Esophagus muscularis mucosa (tissue), 4 donors: ENCODE measurements at regions not wholly inside any gene's neighbourhood (a gene's known extent, or its start where the extent isn't known, plus 50 kb on each side); places are given as distances from the start of the nearest gene placed in this dataset.
"Not testable (repeated sequence)": the region's sequence is repeated elsewhere in the genome, so short reads cannot be mapped to it uniquely, and the experiment has no call there.

Experiments
- DNase-seq: peaks from one replicate; pipeline ENCODE4 v3.0.0-alpha.2; 2017; ENCODE audit errors: extremely low spot score
- H3K27ac ChIP-seq, 4 donors: fragments of 200-600 bp; sonication (generic); replicated peaks in 1 of 4; 1 replicate in 3 of 4; 2 replicates in 1 of 4; pipeline ENCODE4 v1.5.1; 2016 to 2019; ENCODE audit warnings: mild to moderate bottlenecking in 1 of 4
- H3K27me3 ChIP-seq, 4 donors: fragments of 200-600 bp; sonication (generic); one replicate each; pipeline versions ENCODE4 v1.5.1 to v1.6.0; 2016 to 2019
- H3K36me3 ChIP-seq, 4 donors: fragments of 200-600 bp; sonication (generic); one replicate each; pipeline ENCODE4 v1.5.1; 2016 to 2019
- H3K4me1 ChIP-seq, 4 donors: fragments of 200-600 bp; sonication (generic); one replicate each; pipeline ENCODE4 v1.5.1; 2016 to 2019
- H3K4me3 ChIP-seq, 4 donors: fragments of 200-600 bp; sonication (generic); 1 replicate in 2 of 4; 2 replicates in 2 of 4; pipeline ENCODE4 v1.5.1; 2016 to 2019; ENCODE audit warnings: mild to moderate bottlenecking in 4 of 4, moderate library complexity in 1 of 4
- H3K9me3 ChIP-seq, 4 donors: fragments of 200-600 bp; sonication (generic); 1 replicate in 3 of 4; 2 replicates in 1 of 4; pipeline ENCODE4 v1.5.1; 2016 to 2019
- EP300 ChIP-seq: sonication (generic); formaldehyde crosslinking; IDR thresholded peaks from one replicate; pipeline ENCODE4 v1.6.1; 2017; ENCODE audit warnings: antibody characterized with exemption
- POLR2A ChIP-seq: fragments of 450-650 bp; IDR thresholded peaks from one replicate; pipeline ENCODE4 v1.6.1; 2017; ENCODE audit warnings: antibody characterized with exemption, moderate library complexity, mild to moderate bottlenecking, low read depth
- POLR2AphosphoS5 ChIP-seq, 2 donors: sonication (generic); formaldehyde crosslinking; IDR thresholded peaks; one replicate each; pipeline ENCODE4 v1.6.1; 2017; ENCODE audit warnings: antibody characterized with exemption in 2 of 2
- WGBS: methylation state at CpG from one replicate; pipeline ENCODE4 v1.1.5; 2018; 5-methylcytosine and 5-hydroxymethylcytosine counted together
- intact Hi-C: fragments of 100-400 bp; cut with DNase I; formaldehyde crosslinking; loops from one replicate; pipeline ENCODE4 v1.15.1; 2023
- TF ChIP-seq, protein P1 (sequence below), 3 experiments: fragments of 200-600 bp in 2 of 3; fragments of 450-650 bp in 1 of 3; sonication (generic) in 2 of 3; IDR thresholded peaks; one replicate each; pipeline ENCODE4 v1.5.1; 2017 to 2019; ENCODE audit warnings: antibody characterized with exemption in 3 of 3, mild to moderate bottlenecking in 2 of 3, moderate library complexity in 1 of 3

DNA sequence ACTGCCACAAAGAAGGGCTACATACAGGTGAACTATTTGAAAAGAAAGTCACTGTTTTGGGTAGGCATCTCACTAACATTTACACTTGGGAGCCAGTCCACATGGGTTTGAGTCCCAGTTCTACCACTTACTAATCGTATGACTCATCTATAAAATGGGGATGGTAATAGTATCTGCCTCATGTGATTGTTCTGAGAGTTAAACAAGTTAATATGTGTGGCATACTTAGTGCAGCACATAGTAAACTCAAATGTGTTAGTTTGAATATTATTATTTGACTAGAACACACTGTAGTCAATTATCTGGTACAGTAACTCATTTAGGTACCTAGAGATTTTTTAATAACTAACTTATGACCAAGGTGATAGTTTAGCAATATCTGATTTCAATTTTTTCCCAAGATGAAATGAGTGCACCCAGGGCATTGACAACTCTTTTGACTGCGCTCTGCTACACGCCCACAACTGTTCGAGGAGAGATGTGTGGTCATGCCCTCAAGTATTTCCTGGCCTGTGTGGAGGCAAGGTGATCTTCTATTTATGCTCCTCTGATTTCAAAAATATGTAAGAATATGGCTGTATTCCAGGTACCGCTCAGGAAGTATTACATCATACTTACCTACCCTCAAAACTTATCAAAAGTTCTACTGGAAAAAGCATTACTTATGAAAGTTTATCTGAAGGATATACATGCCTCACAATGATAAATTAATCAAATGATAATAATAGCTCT lies 210.6 kb upstream of the EGLN3 start:
- intact Hi-C loops = no loop called here
- Histone ChIP-seq H3K36me3 (no peaks in the 10 kb centered on the region), H3K4me1 (peaks cover 0 to 3% (median 0%) of the 10 kb centered on the region in 4 donors), H3K4me3 (no peak overlapping the region), H3K9me3 (no peaks in the 10 kb centered on the region), H3K27ac (no peak overlapping the region), H3K27me3 (no peaks in the 10 kb centered on the region)
- no peak for DNase-seq
- TF ChIP-seq, protein P1, sequence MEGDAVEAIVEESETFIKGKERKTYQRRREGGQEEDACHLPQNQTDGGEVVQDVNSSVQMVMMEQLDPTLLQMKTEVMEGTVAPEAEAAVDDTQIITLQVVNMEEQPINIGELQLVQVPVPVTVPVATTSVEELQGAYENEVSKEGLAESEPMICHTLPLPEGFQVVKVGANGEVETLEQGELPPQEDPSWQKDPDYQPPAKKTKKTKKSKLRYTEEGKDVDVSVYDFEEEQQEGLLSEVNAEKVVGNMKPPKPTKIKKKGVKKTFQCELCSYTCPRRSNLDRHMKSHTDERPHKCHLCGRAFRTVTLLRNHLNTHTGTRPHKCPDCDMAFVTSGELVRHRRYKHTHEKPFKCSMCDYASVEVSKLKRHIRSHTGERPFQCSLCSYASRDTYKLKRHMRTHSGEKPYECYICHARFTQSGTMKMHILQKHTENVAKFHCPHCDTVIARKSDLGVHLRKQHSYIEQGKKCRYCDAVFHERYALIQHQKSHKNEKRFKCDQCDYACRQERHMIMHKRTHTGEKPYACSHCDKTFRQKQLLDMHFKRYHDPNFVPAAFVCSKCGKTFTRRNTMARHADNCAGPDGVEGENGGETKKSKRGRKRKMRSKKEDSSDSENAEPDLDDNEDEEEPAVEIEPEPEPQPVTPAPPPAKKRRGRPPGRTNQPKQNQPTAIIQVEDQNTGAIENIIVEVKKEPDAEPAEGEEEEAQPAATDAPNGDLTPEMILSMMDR (IDR thresholded peaks at IDR 0.05) = no peak
- TF ChIP-seq EP300 (no peak), POLR2AphosphoS5 (IDR thresholded peaks at IDR 0.05) (no peak), POLR2A (no peak)
- WGBS = 73% methylated on average over 5 of the region's 5 CpGs

DNA sequence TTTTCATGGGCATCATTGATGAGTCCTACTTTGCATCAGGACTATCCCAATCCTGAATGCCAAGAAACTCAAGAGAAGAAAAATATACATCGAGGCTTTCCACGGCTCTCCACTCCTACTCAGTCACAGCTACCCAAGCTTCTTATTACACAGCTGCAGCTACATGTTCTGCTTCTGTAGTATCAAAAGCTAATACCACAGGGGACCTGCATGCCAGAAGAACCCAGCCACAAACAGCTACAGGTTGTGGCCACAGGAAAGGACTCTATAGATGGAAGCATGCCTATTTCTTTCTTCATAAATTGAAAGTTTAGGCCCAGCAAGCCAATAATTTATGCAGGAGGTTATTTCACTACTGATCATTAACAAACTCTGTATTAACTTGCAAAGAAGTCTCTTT lies 209.7 kb upstream of the EGLN3 start:
- H3K4me1 ChIP-seq = peaks cover 0 to 3% (median 0%) of the 10 kb centered on the region in 4 donors
- no peaks in the 10 kb centered on the region for H3K27me3 ChIP-seq
- intact Hi-C loops = no loop called here
- TF ChIP-seq EP300 (no peak), POLR2AphosphoS5 (IDR thresholded peaks at IDR 0.05) (no peak), POLR2A (no peak)
- TF ChIP-seq, protein P1 (IDR thresholded peaks at IDR 0.05) = no peak
- no peak overlapping the region for H3K27ac ChIP-seq
- WGBS = 88% methylated on average over 2 of the region's 2 CpGs
- no peak for DNase-seq
- no peaks in the 10 kb centered on the region for H3K9me3 ChIP-seq
- H3K36me3 ChIP-seq = no peaks in the 10 kb centered on the region
- H3K4me3 ChIP-seq = no peak overlapping the region

- 88% methylated on average over 2 of the region's 2 CpGs for WGBS
- no peaks in the 10 kb centered on the region for H3K9me3 ChIP-seq
- H3K27ac ChIP-seq = no peak overlapping the region
- peaks cover 0 to 3% (median 0%) of the 10 kb centered on the region in 4 donors for H3K4me1 ChIP-seq
- no peaks in the 10 kb centered on the region for H3K27me3 ChIP-seq
- intact Hi-C loops = no loop called here
- no peak overlapping the region for H3K4me3 ChIP-seq
- no peaks in the 10 kb centered on the region for H3K36me3 ChIP-seq
- no peak for TF ChIP-seq POLR2AphosphoS5 (IDR thresholded peaks at IDR 0.05)
- no peak for DNase-seq
Measured at GRCh38 chr14:34157651-34158050, 206.8 kb upstream of the EGLN3 start.

- intact Hi-C loops = no loop called here
- WGBS = 22% methylated on average over 3 of the region's 3 CpGs
Measured at GRCh38 chr14:34147461-34147860, 196.6 kb upstream of the EGLN3 start.

GRCh38 chr14:34140127-34140526 lies 189.3 kb upstream of the EGLN3 start:
- H3K36me3 ChIP-seq, intact Hi-C loops, H3K27me3 ChIP-seq, DNase-seq, H3K27ac ChIP-seq: not testable (repeated sequence)
- 79% methylated on average over 3 of the region's 6 CpGs for WGBS
- Histone ChIP-seq H3K4me1 (peaks cover 11 to 21% (median 18%) of the 10 kb centered on the region in 4 donors), H3K4me3 (peak overlapping the region in 2 of 4 donors; percentile 17 to 20), H3K9me3 (peaks cover 0 to 19% (median 9%) of the 10 kb centered on the region in 4 donors)

More at GRCh38 chr14:34147461-34147860, 196.6 kb upstream of the EGLN3 start:
- TF ChIP-seq POLR2AphosphoS5 (IDR thresholded peaks at IDR 0.05) (no peak), EP300 (no peak)
- no peak overlapping the region for H3K27ac ChIP-seq
- no peak for DNase-seq
- no peak overlapping the region for H3K4me3 ChIP-seq
- no peaks in the 10 kb centered on the region for H3K36me3 ChIP-seq
- H3K4me1 ChIP-seq = no peaks in the 10 kb centered on the region
- peaks cover 0 to 12% (median 3%) of the 10 kb centered on the region in 4 donors for H3K9me3 ChIP-seq
- no peaks in the 10 kb centered on the region for H3K27me3 ChIP-seq

- H3K36me3 ChIP-seq, intact Hi-C loops, H3K27ac ChIP-seq, H3K27me3 ChIP-seq, DNase-seq: not testable (repeated sequence)
- 34% methylated on average over 9 of the region's 13 CpGs for WGBS
- peaks cover 0 to 19% (median 9%) of the 10 kb centered on the region in 4 donors for H3K9me3 ChIP-seq
- peak in 1 of 2 donors; percentile 24 for TF ChIP-seq POLR2AphosphoS5 (IDR thresholded peaks at IDR 0.05)
- peaks cover 11 to 21% (median 18%) of the 10 kb centered on the region in 4 donors for H3K4me1 ChIP-seq
- H3K4me3 ChIP-seq = peak overlapping the region in 2 of 4 donors; percentile 17 to 20
Measured at GRCh38 chr14:34139160-34140121, 188.6 kb upstream of the EGLN3 start.
